GM12878 (cell line): ENCODE measurements at regions not wholly inside any gene's neighbourhood (a gene's known extent, or its start where the extent isn't known, plus 50 kb on each side); places are given as distances from the start of the nearest gene placed in this dataset.

Experiments
- ATAC-seq: fragments of 200-7000 bp; cut with Tn5 transposase; 3 replicates; pipeline ENCODE4 v1.9.1; 2020; ENCODE audit warnings: mild to moderate bottlenecking, moderate library complexity
- BruUV-seq: library from RNA; stranded (reverse); fragments of 400-500 nt; replicated peaks from 2 replicates; lab custom pipeline; 2021; lab: Mats Ljungman, UMichigan
- CTCF ChIA-PET: fragments of 300-600 bp; sonication (Branson Sonifier 250); formaldehyde crosslinking; extraction: SDS; loops from one replicate; lab custom pipeline; 2021; ENCODE audit warnings: inconsistent platforms; lab: Yijun Ruan, JAX
- POLR2A ChIA-PET: fragments of 350-600 bp; formaldehyde crosslinking; extraction: SDS; loops from one replicate; lab custom pipeline; 2021; ENCODE audit warnings: inconsistent platforms; lab: Charles Lee
- RAD21 ChIA-PET: fragments of 300-600 bp; sonication (Branson Sonifier 250); formaldehyde crosslinking; loops from one replicate; lab custom pipeline; 2023; ENCODE audit warnings: antibody characterized with exemption; ENCODE audit not compliant: unreplicated experiment; lab: Charles Lee
- SMC1A ChIA-PET: fragments of 300-600 bp; sonication (Branson Sonifier 250); formaldehyde crosslinking; loops from one replicate; lab custom pipeline; 2023; ENCODE audit not compliant: unreplicated experiment, uncharacterized antibody; lab: Charles Lee
- DNase-seq: peaks from one replicate; pipeline ENCODE4 v3.0.0-alpha.2; 2011; ENCODE audit warnings: low read depth, low spot score
- FAIRE-seq: peaks from 3 replicates; lab custom pipeline; 2011; peaks lifted over from hg19 to GRCh38; lab: Jason Lieb, UNC
- H2AFZ ChIP-seq: 2 replicates; pipeline ENCODE4 v1.6.0; 2011; ENCODE audit warnings: low read depth, low read length, control low read depth; ENCODE audit not compliant: control insufficient read depth
- H3K27ac ChIP-seq: 2 replicates; pipeline ENCODE4 v1.5.1; 2011; ENCODE audit warnings: control low read depth; ENCODE audit not compliant: control insufficient read depth, insufficient read depth
- H3K27me3 ChIP-seq, 2 experiments: replicated peaks in 1 of 2; 2 replicates each; pipeline versions ENCODE4 v1.6.0 to v1.6.1; 2011; ENCODE audit warnings: low read length in 1 of 2; ENCODE audit not compliant: control insufficient read depth in 2 of 2, insufficient read depth in 2 of 2
- H3K36me3 ChIP-seq, 2 experiments: 2 replicates each; pipeline ENCODE4 v1.5.1; 2011; ENCODE audit warnings: low read length in 1 of 2; ENCODE audit not compliant: control insufficient read depth in 2 of 2, insufficient read depth in 2 of 2
- H3K4me1 ChIP-seq: 2 replicates; pipeline ENCODE4 v1.6.1; 2011; ENCODE audit warnings: mild to moderate bottlenecking, low read length, moderate library complexity, mixed read lengths; ENCODE audit not compliant: control insufficient read depth, insufficient read depth
- H3K4me2 ChIP-seq: 2 replicates; pipeline ENCODE4 v1.6.0; 2011; ENCODE audit warnings: control low read depth; ENCODE audit not compliant: control insufficient read depth, insufficient read depth
- H3K4me3 ChIP-seq: fragments of 200-600 bp; sonication (generic); 2 replicates; pipeline ENCODE4 v1.5.1; 2016
- H3K79me2 ChIP-seq: 2 replicates; pipeline ENCODE4 v1.6.0; 2011; ENCODE audit warnings: low read length; ENCODE audit not compliant: control insufficient read depth, insufficient read depth
- H3K9ac ChIP-seq: 2 replicates; pipeline ENCODE4 v1.8.0; 2011; ENCODE audit warnings: low read length, control low read depth, mixed read lengths; ENCODE audit not compliant: control insufficient read depth, insufficient read depth
- H3K9me3 ChIP-seq: replicated peaks from 3 replicates; pipeline ENCODE4 v1.5.1; 2011; ENCODE audit warnings: mild to moderate bottlenecking, low read length; ENCODE audit not compliant: control insufficient read depth, insufficient read depth
- H4K20me1 ChIP-seq: 2 replicates; pipeline ENCODE4 v1.6.0; 2011; ENCODE audit not compliant: control insufficient read depth, insufficient read depth
- EP300 ChIP-seq, 2 experiments: fragments of 150-350 bp in 1 of 2; IDR thresholded peaks; 2 replicates each; pipeline ENCODE4 v1.6.1; 2011 to 2012; ENCODE audit warnings: low read depth in 2 of 2, low read length in 2 of 2, borderline replicate concordance in 1 of 2, improper control_type of control experiment in 1 of 2, inconsistent platforms in 1 of 2; ENCODE audit not compliant: control insufficient read depth in 1 of 2
- JUNB ChIP-seq: IDR thresholded peaks from 2 replicates; pipeline ENCODE4 v1.6.1; 2016; ENCODE audit warnings: antibody characterized with exemption, mild to moderate bottlenecking
- MTA2 ChIP-seq: fragments of 450-650 bp; IDR thresholded peaks from 2 replicates; pipeline ENCODE4 v1.6.1; 2016; ENCODE audit warnings: low read depth, mild to moderate bottlenecking, moderate library complexity
- MYC ChIP-seq: IDR thresholded peaks from 2 replicates; pipeline ENCODE4 v1.6.1; 2011; ENCODE audit warnings: mild to moderate bottlenecking, low read length, moderate library complexity, inconsistent platforms; ENCODE audit not compliant: insufficient read depth, insufficient replicate concordance, insufficient read length, severe bottlenecking
- NFIC ChIP-seq: IDR thresholded peaks from 2 replicates; pipeline ENCODE4 v1.6.1; 2012; ENCODE audit warnings: low read depth, mild to moderate bottlenecking, inconsistent platforms, low read length, moderate library complexity
- PRDM15 ChIP-seq: fragments of 450-650 bp; formaldehyde crosslinking; IDR thresholded peaks from 2 replicates; pipeline ENCODE4 v1.4.0; 2020; ENCODE audit warnings: mild to moderate bottlenecking, moderate library complexity
- RAD51 ChIP-seq: fragments of 450-650 bp; IDR thresholded peaks from 2 replicates; pipeline ENCODE4 v1.6.1; 2016; ENCODE audit warnings: moderate library complexity, mild to moderate bottlenecking, inconsistent platforms
- RELA ChIP-seq: fragments of 450-650 bp; IDR thresholded peaks from 2 replicates; pipeline ENCODE4 v1.8.0; 2014; ENCODE audit warnings: borderline replicate concordance; ENCODE audit not compliant: partially characterized antibody
- SIN3A ChIP-seq: IDR thresholded peaks from 2 replicates; pipeline ENCODE4 v1.6.1; 2012; ENCODE audit warnings: low read depth, low read length, improper control_type of control experiment
- SMAD1 ChIP-seq: fragments of 450-650 bp; IDR thresholded peaks from 2 replicates; pipeline ENCODE4 v1.6.1; 2018; ENCODE audit warnings: mild to moderate bottlenecking, low read depth; ENCODE audit not compliant: partially characterized antibody
- SUZ12 ChIP-seq: fragments of 200-600 bp; sonication (generic); IDR thresholded peaks from one replicate; pipeline ENCODE4 v1.6.1; 2018; ENCODE audit warnings: antibody characterized with exemption, mild to moderate bottlenecking; ENCODE audit not compliant: unreplicated experiment
- WGBS: methylation state at CpG from one replicate; pipeline ENCODE4 v1.1.6; 2016; ENCODE audit warnings: low lambda C conversion rate; ENCODE audit not compliant: insufficient replicate concordance, insufficient coverage; ENCODE audit errors: missing lambda C conversion rate; 5-methylcytosine and 5-hydroxymethylcytosine counted together
- in situ Hi-C: fragments of 300-500 bp; cut with MboI; formaldehyde crosslinking; loops from 9 replicates; pipeline ENCODE4 v1.14.3; 2018; ENCODE audit warnings: mixed read lengths
- intact Hi-C: fragments of 100-400 bp; cut with micrococcal nuclease; formaldehyde crosslinking; loops from one replicate; pipeline ENCODE4 v1.14.2; 2022; ENCODE audit not compliant: unreplicated experiment
- TF ChIP-seq, protein P1 (sequence below): fragments of 450-650 bp; IDR thresholded peaks from 2 replicates; pipeline ENCODE4 v1.6.1; 2014; ENCODE audit warnings: mild to moderate bottlenecking

DNA sequence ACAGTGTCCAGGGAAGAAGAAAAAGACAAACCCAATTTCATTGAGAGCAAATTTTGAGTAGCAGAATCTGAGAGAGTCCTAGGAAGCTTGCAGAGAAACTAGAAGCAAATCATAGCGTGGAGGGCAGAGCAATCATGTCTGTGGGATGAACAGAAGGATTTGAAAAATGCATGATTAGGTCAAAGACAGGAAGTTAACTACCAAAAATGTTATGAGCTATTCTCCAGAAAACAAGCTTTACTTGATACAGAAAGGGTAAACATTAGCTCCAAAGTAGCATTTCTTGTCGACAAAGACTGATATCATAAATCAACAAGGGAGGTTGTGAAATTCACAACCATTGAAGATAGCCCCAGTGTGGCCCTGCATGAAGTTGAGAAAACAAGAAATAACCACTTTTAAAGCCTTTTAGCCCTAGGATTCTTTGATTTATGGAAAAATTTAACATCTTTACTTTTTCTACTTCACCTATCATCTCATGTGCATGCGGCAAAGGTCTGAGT, 97.7 kb upstream of the MEGF10 start:
- no peaks in the 10 kb centered on the region for H3K27me3 ChIP-seq
- SMC1A ChIA-PET, result interaction anchor here (0.7 kb wide), 1 partner anchor 1751 kb away, joined by 4 read pairs; no protein-coding TSS in a partner anchor
- H4K20me1 ChIP-seq, result no peaks in the 10 kb centered on the region
- BruUV-seq, result no TSS peak
- no peak overlapping the region for H3K4me3 ChIP-seq
- intact Hi-C loops, result no loop called here
- RAD21 ChIA-PET, result no interaction called here
- no peak for TF ChIP-seq EP300 (IDR thresholded peaks at IDR 0.05; ENCODE audit: borderline replicate concordance in 1 of 2, control insufficient read depth in 1 of 2, low read depth in 2 of 2, low read length in 2 of 2)
- no peak for TF ChIP-seq SIN3A
- TF ChIP-seq, protein P1, sequence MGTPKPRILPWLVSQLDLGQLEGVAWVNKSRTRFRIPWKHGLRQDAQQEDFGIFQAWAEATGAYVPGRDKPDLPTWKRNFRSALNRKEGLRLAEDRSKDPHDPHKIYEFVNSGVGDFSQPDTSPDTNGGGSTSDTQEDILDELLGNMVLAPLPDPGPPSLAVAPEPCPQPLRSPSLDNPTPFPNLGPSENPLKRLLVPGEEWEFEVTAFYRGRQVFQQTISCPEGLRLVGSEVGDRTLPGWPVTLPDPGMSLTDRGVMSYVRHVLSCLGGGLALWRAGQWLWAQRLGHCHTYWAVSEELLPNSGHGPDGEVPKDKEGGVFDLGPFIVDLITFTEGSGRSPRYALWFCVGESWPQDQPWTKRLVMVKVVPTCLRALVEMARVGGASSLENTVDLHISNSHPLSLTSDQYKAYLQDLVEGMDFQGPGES, result no peak
- no peak for TF ChIP-seq JUNB
- TF ChIP-seq MYC, result no peak
- no peak for TF ChIP-seq SUZ12
- TF ChIP-seq, all 136 proteins: peak for 0
- H3K27ac ChIP-seq, result no peak overlapping the region
- no peak overlapping the region for H3K9ac ChIP-seq
- no peak overlapping the region for H3K4me2 ChIP-seq
- H3K36me3 ChIP-seq, result no peaks in the 10 kb centered on the region
- ChIA-PET CTCF (no interaction called here), POLR2A (no interaction called here)
- H3K9me3 ChIP-seq, result no peaks in the 10 kb centered on the region
- H2AFZ ChIP-seq, result no peak overlapping the region
- 77% methylated on average over 3 of the region's 3 CpGs for WGBS
- in situ Hi-C loops, result no loop called here
- DNase-seq (no peak), ATAC-seq (no peak), FAIRE-seq (no peak)
- no peaks in the 10 kb centered on the region for H3K4me1 ChIP-seq
- H3K79me2 ChIP-seq, result no peaks in the 10 kb centered on the region

DNA sequence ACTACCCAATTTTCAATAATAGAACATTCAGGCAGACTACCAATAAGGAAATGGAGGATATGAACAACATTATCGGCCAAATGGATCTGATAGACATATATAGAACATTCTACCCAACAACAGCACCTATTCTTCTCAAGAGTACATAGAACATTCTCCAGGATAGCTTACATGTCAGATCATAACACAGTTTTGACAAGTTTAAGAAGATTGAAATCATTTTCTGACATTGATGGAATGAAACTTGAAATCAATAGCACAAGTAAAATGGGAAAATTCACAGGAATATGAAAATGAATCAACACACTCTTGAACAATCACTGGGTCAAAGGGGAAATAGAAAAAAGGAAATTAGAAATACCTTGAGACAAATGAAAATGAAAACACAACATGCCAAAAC, 94.6 kb upstream of the MEGF10 start:
- ChIA-PET POLR2A (no interaction called here), SMC1A (no interaction called here), RAD21 (no interaction called here), CTCF (no interaction called here)
- in situ Hi-C loops, result no loop called here
- FAIRE-seq (no peak), ATAC-seq (no peak), DNase-seq (no peak)
- Histone ChIP-seq H3K4me1 (no peaks in the 10 kb centered on the region), H4K20me1 (no peaks in the 10 kb centered on the region), H3K27me3 (no peaks in the 10 kb centered on the region), H3K27ac (no peak overlapping the region), H3K4me3 (no peak overlapping the region), H3K79me2 (no peaks in the 10 kb centered on the region), H3K9ac (no peak overlapping the region), H3K9me3 (no peaks in the 10 kb centered on the region), H3K36me3 (no peaks in the 10 kb centered on the region), H3K4me2 (no peak overlapping the region), H2AFZ (no peak overlapping the region)
- WGBS, result 0% methylated on average over 1 of the region's 1 CpG
- intact Hi-C loops, result no loop called here
- BruUV-seq, result no TSS peak
- TF ChIP-seq MTA2 (no peak), NFIC (no peak), JUNB (no peak), SMAD1 (no peak), RELA (no peak), PRDM15 (CRISPR knock-in tag) (no peak), RAD51 (no peak)
